ENCODE measurements at regions not wholly inside any gene's neighbourhood (a gene's known extent, or its start where the extent isn't known, plus 50 kb on each side); places are given as distances from the start of the nearest gene placed in this dataset.

GRCh38 chr2:82279367-82279766, 1974.8 kb upstream of the LRRTM1 start:
- TF ChIP-seq CTCF (conservative IDR thresholded peaks at IDR 0.05 in 1 of 2, IDR thresholded peaks at IDR 0.05 in 1 of 2; ENCODE audit: low read depth in 1 of 2, low read length in 2 of 2) = no peak
- TF ChIP-seq EZH2 (IDR thresholded peaks at IDR 0.05; ENCODE audit: low read length, missing control alignments) = no peak

Measured in fibroblast of lung (primary cell).